GM12891 (cell line): ENCODE measurements at regions not wholly inside any gene's neighbourhood (a gene's known extent, or its start where the extent isn't known, plus 50 kb on each side); places are given as distances from the start of the nearest gene placed in this dataset.
A peak's percentile ranks its signal among the peaks of the same experiment; 100 is the strongest.

Experiments
- DNase-seq: peaks from one replicate; pipeline ENCODE4 v3.0.0; 2011; ENCODE audit warnings: low spot score; ENCODE audit not compliant: insufficient read length
- FAIRE-seq: peaks from 2 replicates; lab custom pipeline; 2011; peaks lifted over from hg19 to GRCh38; lab: Jason Lieb, UNC
- PAX5 ChIP-seq: IDR thresholded peaks from 2 replicates; pipeline ENCODE4 v1.6.1; 2011; ENCODE audit warnings: low read length, moderate library complexity, mild to moderate bottlenecking; ENCODE audit not compliant: insufficient read depth, severe bottlenecking
- POLR2A ChIP-seq: IDR thresholded peaks from 2 replicates; pipeline ENCODE4 v1.6.1; 2011; ENCODE audit warnings: low read depth, low read length, control low read depth
- POLR2AphosphoS5 ChIP-seq: IDR thresholded peaks from 2 replicates; pipeline ENCODE4 v1.6.1; 2011; ENCODE audit warnings: low read depth, low read length, control low read depth
- POU2F2 ChIP-seq: IDR thresholded peaks from 2 replicates; pipeline ENCODE4 v1.6.1; 2011; ENCODE audit warnings: low read depth, mild to moderate bottlenecking, control low read depth, low read length, moderate library complexity
- SPI1 ChIP-seq: IDR thresholded peaks from 2 replicates; pipeline ENCODE4 v1.6.1; 2011; ENCODE audit warnings: low read depth, low read length, control low read depth
- TAF1 ChIP-seq: IDR thresholded peaks from 2 replicates; pipeline ENCODE4 v1.6.1; 2011; ENCODE audit warnings: low read depth, low read length, control low read depth

GRCh38 chr20:56859039-56859800 lies 230.1 kb downstream of the TFAP2C start:
- FAIRE-seq = no peak
- TF ChIP-seq POU2F2 (no peak), POLR2A (no peak), PAX5 (no peak), SPI1 (no peak), TAF1 (no peak), POLR2AphosphoS5 (no peak)
- no peak for DNase-seq

GRCh38 chr20:56859801-56860261 lies 230.7 kb downstream of the TFAP2C start:
- FAIRE-seq (no peak), DNase-seq (no peak)
- TF ChIP-seq PAX5 = no peak

DNA sequence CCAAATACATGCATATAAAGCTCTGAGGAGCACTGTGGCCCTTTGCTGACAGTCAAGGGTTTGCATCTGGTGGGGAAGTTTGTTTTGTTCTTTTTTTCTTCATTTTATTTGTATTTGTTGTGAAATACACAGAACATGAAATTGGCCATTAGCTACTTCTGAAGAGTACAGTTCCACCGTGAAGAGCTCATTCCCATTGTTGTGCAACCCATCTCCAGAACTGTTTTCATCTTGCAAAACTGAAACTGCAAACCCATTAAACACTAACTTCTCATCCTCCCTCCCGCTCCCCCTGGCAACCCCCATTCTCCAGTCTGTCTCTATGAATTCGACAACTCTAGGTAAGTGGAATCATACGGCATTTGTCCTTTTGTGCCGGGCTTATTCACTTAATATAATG lies 231.3 kb downstream of the TFAP2C start:
- DNase-seq = no peak
- TF ChIP-seq SPI1 (no peak), POLR2AphosphoS5 (no peak), PAX5 (no peak), TAF1 (no peak), POU2F2 (no peak), POLR2A (no peak)
- no peak for FAIRE-seq

DNA sequence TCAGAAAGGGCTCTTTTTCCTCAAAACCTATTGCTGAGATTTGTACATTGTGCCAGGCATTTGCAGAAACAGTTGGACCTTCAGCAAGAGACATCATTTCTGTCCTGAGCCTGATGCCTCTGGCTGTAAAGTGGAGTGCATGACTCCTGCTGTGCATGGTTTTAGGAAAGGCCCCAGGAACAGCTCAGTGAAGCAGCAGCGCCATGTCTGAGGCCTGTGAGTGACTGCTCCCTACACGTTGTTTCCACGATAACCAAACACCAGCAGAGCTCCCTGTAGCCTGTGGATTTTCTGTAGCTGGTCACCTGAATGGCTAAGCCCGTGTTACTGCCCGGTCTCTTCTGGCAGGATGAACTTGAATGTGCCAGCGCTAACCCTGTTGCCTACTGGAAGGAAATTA lies 232.5 kb downstream of the TFAP2C start:
- FAIRE-seq = no peak
- DNase-seq = no peak
- TF ChIP-seq POLR2AphosphoS5 (no peak), POLR2A (no peak), SPI1 (no peak), POU2F2 (no peak), PAX5 (no peak), TAF1 (no peak)

GRCh38 chr20:56865055-56865454 lies 235.9 kb downstream of the TFAP2C start:
- DNase-seq (no peak), FAIRE-seq (no peak)
- TF ChIP-seq TAF1 (no peak), POLR2AphosphoS5 (no peak), POLR2A (no peak), PAX5 (no peak), SPI1 (no peak), POU2F2 (no peak)

GRCh38 chr20:56867128-56867527 lies 238.0 kb downstream of the TFAP2C start:
- FAIRE-seq (no peak), DNase-seq (no peak)
- TF ChIP-seq POLR2AphosphoS5 (no peak), POU2F2 (no peak), SPI1 (no peak), POLR2A (no peak), PAX5 (no peak), TAF1 (no peak)

GRCh38 chr20:56868746-56869145 lies 239.6 kb downstream of the TFAP2C start:
- no peak for TF ChIP-seq TAF1
- no peak for TF ChIP-seq POU2F2
- TF ChIP-seq PAX5 = no peak
- no peak for TF ChIP-seq POLR2AphosphoS5
- no peak for TF ChIP-seq POLR2A
- no peak for TF ChIP-seq SPI1
- FAIRE-seq (no peak), DNase-seq (no peak)

DNA sequence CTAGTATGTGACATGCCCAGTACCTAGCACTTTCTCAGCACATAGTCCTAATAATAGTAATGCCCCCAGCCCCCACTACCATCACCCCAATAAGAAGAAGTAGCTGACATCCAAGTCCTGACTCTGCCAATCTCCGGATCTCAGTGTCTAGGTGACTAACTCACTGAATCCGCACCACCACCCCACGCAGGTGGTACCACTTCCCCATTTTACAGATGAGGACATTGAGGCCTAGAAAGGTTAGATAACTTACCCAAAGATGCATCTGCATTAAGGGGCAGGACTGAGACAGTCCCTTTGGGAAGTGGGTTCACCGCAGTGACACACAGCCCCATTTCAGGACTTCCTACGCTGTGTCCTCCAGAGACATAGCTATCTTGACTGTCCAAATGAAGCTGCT lies 241.2 kb downstream of the TFAP2C start:
- FAIRE-seq (no peak), DNase-seq (no peak)
- TF ChIP-seq POU2F2 (no peak), SPI1 (peak; percentile 54)

DNA sequence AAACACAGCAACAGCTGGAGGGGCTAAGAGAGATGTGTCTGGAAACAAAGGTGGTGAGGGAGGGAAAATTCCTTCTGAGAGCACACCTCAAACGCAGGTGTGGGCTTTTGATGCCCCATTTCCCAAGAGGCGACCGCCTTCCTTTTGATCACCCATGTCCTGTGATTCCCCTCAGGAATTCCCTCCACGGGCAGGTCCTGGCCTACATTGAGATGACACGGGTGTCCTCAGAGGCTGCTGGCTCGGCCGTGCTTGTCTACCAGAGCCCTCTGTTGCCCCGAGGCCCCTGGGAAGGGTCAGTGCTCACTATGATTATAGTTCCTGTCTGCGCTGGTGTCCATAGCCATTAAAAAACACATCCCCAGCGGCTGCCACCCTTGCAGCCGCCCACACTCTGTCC lies 242.6 kb downstream of the TFAP2C start:
- TF ChIP-seq SPI1 = no peak
- no peak for TF ChIP-seq TAF1
- TF ChIP-seq POLR2A = no peak
- no peak for TF ChIP-seq POLR2AphosphoS5
- DNase-seq (no peak), FAIRE-seq (no peak)

- no peak for FAIRE-seq
Measured at GRCh38 chr20:56872620-56873458, 243.7 kb downstream of the TFAP2C start.

More at GRCh38 chr20:56872620-56873458, 243.7 kb downstream of the TFAP2C start:
- TF ChIP-seq PAX5 (no peak), POLR2A (no peak), POLR2AphosphoS5 (no peak), TAF1 (no peak), SPI1 (no peak), POU2F2 (no peak)
- no peak for DNase-seq
